ENCODE measurements at regions not wholly inside any gene's neighbourhood (a gene's known extent, or its start where the extent isn't known, plus 50 kb on each side); places are given as distances from the start of the nearest gene placed in this dataset.

- ChIA-PET POLR2A (no interaction called here), CTCF (no interaction called here)
- no peaks in the 10 kb centered on the region; the same call in 1 of the 2 replicates for H3K27me3 ChIP-seq (ENCODE audit: insufficient read depth)
- H3K9me2 ChIP-seq: no peaks in the 10 kb centered on the region
- H3K9ac ChIP-seq: no peak overlapping the region
- no peaks in the 10 kb centered on the region for H3K36me3 ChIP-seq (replicated peaks in 1 of 2; ENCODE audit: control insufficient read depth in 1 of 2, insufficient read depth in 2 of 2, low read length in 1 of 2)
- no peaks in the 10 kb centered on the region for H4K20me1 ChIP-seq (ENCODE audit: insufficient read depth)
- H2AFZ ChIP-seq (ENCODE audit: low read depth): no peak overlapping the region
- DNase-seq: no peak
- WGBS (ENCODE audit: low lambda C conversion rate): 6% methylated on average over 8 of the region's 9 CpGs
- H3K79me2 ChIP-seq (ENCODE audit: insufficient read depth): no peaks in the 10 kb centered on the region
- no peak overlapping the region for H3K4me3 ChIP-seq (ENCODE audit: low read depth in 2 of 2, low read length in 1 of 2)
- no peaks in the 10 kb centered on the region for H3F3A ChIP-seq (replicated peaks; ENCODE audit: insufficient read depth)
- H3K4me1 ChIP-seq (ENCODE audit: control insufficient read depth in 1 of 2, insufficient read depth in 2 of 2, low read depth in 1 of 2, low read length in 1 of 2): no peaks in the 10 kb centered on the region
- no peak overlapping the region for H3K27ac ChIP-seq (ENCODE audit: low read depth in 2 of 2, low read length in 1 of 2)
- H3K4me2 ChIP-seq: no peak overlapping the region
- TF ChIP-seq FOSL2 (IDR thresholded peaks at IDR 0.05; ENCODE audit: borderline replicate concordance, low read depth): no peak
- no peak for TF ChIP-seq TEAD4 (IDR thresholded peaks at IDR 0.05; ENCODE audit: borderline replicate concordance, insufficient read depth)
- no peak for TF ChIP-seq REST (IDR thresholded peaks at IDR 0.05; ENCODE audit: low read depth, low read length)
- no peak for TF ChIP-seq MXI1 (IDR thresholded peaks at IDR 0.05; ENCODE audit: low read depth, low read length)
- no peak for TF ChIP-seq IRF3 (IDR thresholded peaks at IDR 0.05; ENCODE audit: low read depth, low read length)
- TF ChIP-seq EP300 (IDR thresholded peaks at IDR 0.05; ENCODE audit: borderline replicate concordance in 1 of 2, low read depth in 1 of 2, low read length in 1 of 2): no peak
- TF ChIP-seq CHD2 (IDR thresholded peaks at IDR 0.05; ENCODE audit: low read length, partially characterized antibody): no peak
- no peaks in the 10 kb centered on the region for H3K9me3 ChIP-seq
Observed at GRCh38 chr17:12242345-12242954, 221.8 kb downstream of the MAP2K4 start.

GRCh38 chr17:12247761-12248160 is 227.1 kb downstream of the MAP2K4 start:
- ChIA-PET POLR2A (no interaction called here), CTCF (no interaction called here)
- Histone ChIP-seq H4K20me1 (ENCODE audit: insufficient read depth) (no peaks in the 10 kb centered on the region), H2AFZ (ENCODE audit: low read depth) (no peak overlapping the region), H3K9me3 (no peaks in the 10 kb centered on the region), H3K4me1 (ENCODE audit: control insufficient read depth in 1 of 2, insufficient read depth in 2 of 2, low read depth in 1 of 2, low read length in 1 of 2) (no peaks in the 10 kb centered on the region), H3K36me3 (replicated peaks in 1 of 2; ENCODE audit: control insufficient read depth in 1 of 2, insufficient read depth in 2 of 2, low read length in 1 of 2) (no peaks in the 10 kb centered on the region), H3F3A (replicated peaks; ENCODE audit: insufficient read depth) (no peaks in the 10 kb centered on the region), H3K4me2 (no peak overlapping the region), H3K4me3 (ENCODE audit: low read depth in 2 of 2, low read length in 1 of 2) (no peak overlapping the region), H3K27me3 (ENCODE audit: insufficient read depth) (no peaks in the 10 kb centered on the region; the same call in 1 of the 2 replicates), H3K9me2 (no peaks in the 10 kb centered on the region), H3K79me2 (ENCODE audit: insufficient read depth) (no peaks in the 10 kb centered on the region), H3K27ac (ENCODE audit: low read depth in 2 of 2, low read length in 1 of 2) (no peak overlapping the region), H3K9ac (no peak overlapping the region)
- no peak for DNase-seq
- TF ChIP-seq EP300 (IDR thresholded peaks at IDR 0.05; ENCODE audit: borderline replicate concordance in 1 of 2, low read depth in 1 of 2, low read length in 1 of 2): no peak
- WGBS (ENCODE audit: low lambda C conversion rate): 6% methylated on average over 2 of the region's 2 CpGs

Measured in SK-N-SH (cell line).